SHP77 treated with DMSO at 0.1 percent for 48 hours (cell line): ENCODE measurements at regions not wholly inside any gene's neighbourhood (a gene's known extent, or its start where the extent isn't known, plus 50 kb on each side); places are given as distances from the start of the nearest gene placed in this dataset.

Source experiments
- DNase-seq: peaks from one replicate; lab custom pipeline; 2025; lab: John Stamatoyannopoulos, UW

GRCh38 chr14:82719617-82720016 is 1186.0 kb upstream of the SEL1L start:
- DNase-seq, result no peak

GRCh38 chr14:82720431-82720830 is 1186.8 kb upstream of the SEL1L start:
- DNase-seq, result no peak

GRCh38 chr14:82720946-82721345 is 1187.3 kb upstream of the SEL1L start:
- DNase-seq, result no peak

- DNase-seq, result no peak
These were observed 1190.7 kb upstream of the SEL1L start for GRCh38 chr14:82724316-82724715.

GRCh38 chr14:82725213-82725612 is 1191.6 kb upstream of the SEL1L start:
- DNase-seq, result no peak

- no peak for DNase-seq
These were observed 1197.9 kb upstream of the SEL1L start for GRCh38 chr14:82731526-82731925.

GRCh38 chr14:82740547-82740946 is 1206.9 kb upstream of the SEL1L start:
- DNase-seq, result no peak

- DNase-seq, result no peak
These were observed 1221.8 kb upstream of the SEL1L start for GRCh38 chr14:82755476-82755875.

GRCh38 chr14:82755923-82756322 is 1222.3 kb upstream of the SEL1L start:
- DNase-seq, result no peak

GRCh38 chr14:82757776-82758175 is 1224.1 kb upstream of the SEL1L start:
- DNase-seq, result no peak

GRCh38 chr14:82759656-82760055 is 1226.0 kb upstream of the SEL1L start:
- no peak for DNase-seq

GRCh38 chr14:82766123-82766522 is 1232.5 kb upstream of the SEL1L start:
- no peak for DNase-seq

GRCh38 chr14:82766996-82767395 is 1233.3 kb upstream of the SEL1L start:
- no peak for DNase-seq

- DNase-seq, result no peak
These were observed 1243.3 kb upstream of the SEL1L start for GRCh38 chr14:82776958-82777357.

- no peak for DNase-seq
These were observed 1244.4 kb upstream of the SEL1L start for GRCh38 chr14:82778008-82778590.

- DNase-seq, result no peak
These were observed 1244.9 kb upstream of the SEL1L start for GRCh38 chr14:82778601-82779000.

GRCh38 chr14:82779301-82779700 is 1245.6 kb upstream of the SEL1L start:
- DNase-seq, result no peak

- no peak for DNase-seq
These were observed 1252.3 kb upstream of the SEL1L start for GRCh38 chr14:82785756-82786482.

GRCh38 chr14:82786483-82786880 is 1252.8 kb upstream of the SEL1L start:
- DNase-seq, result no peak

- DNase-seq, result no peak
These were observed 1262.4 kb upstream of the SEL1L start for GRCh38 chr14:82796086-82796485.

- no peak for DNase-seq
These were observed 1264.6 kb upstream of the SEL1L start for GRCh38 chr14:82798276-82798675.

- DNase-seq, result no peak
These were observed 1272.5 kb upstream of the SEL1L start for GRCh38 chr14:82805892-82806825.

GRCh38 chr14:82811246-82811645 is 1277.6 kb upstream of the SEL1L start:
- no peak for DNase-seq
